ENCODE measurements at regions not wholly inside any gene's neighbourhood (a gene's known extent, or its start where the extent isn't known, plus 50 kb on each side); places are given as distances from the start of the nearest gene placed in this dataset.

DNA sequence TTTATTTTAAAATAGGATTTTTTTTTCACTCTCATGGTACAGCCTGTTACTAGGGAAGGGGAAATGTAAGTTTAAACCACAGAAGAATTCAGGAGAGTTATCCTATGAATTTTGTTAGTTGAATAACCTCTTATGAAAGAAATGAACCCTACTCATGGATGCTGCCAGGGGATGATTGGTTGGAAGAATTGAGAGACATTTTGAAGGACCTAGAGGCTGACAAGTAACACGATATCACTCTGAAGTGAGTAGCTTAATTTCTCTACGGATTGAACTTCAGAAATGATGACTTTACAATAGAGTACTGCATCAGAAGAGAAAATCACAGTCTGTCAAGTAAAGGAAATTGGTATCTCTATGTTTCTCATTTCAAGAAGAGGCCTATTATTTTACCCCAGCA is 1346.2 kb downstream of the SUCLG1 start:
- TF ChIP-seq, protein P1, sequence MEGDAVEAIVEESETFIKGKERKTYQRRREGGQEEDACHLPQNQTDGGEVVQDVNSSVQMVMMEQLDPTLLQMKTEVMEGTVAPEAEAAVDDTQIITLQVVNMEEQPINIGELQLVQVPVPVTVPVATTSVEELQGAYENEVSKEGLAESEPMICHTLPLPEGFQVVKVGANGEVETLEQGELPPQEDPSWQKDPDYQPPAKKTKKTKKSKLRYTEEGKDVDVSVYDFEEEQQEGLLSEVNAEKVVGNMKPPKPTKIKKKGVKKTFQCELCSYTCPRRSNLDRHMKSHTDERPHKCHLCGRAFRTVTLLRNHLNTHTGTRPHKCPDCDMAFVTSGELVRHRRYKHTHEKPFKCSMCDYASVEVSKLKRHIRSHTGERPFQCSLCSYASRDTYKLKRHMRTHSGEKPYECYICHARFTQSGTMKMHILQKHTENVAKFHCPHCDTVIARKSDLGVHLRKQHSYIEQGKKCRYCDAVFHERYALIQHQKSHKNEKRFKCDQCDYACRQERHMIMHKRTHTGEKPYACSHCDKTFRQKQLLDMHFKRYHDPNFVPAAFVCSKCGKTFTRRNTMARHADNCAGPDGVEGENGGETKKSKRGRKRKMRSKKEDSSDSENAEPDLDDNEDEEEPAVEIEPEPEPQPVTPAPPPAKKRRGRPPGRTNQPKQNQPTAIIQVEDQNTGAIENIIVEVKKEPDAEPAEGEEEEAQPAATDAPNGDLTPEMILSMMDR (IDR thresholded peaks at IDR 0.05), result no peak
- no peak for TF ChIP-seq REST (IDR thresholded peaks at IDR 0.05; ENCODE audit: insufficient read depth in 1 of 2, low read depth in 2 of 2, low read length in 1 of 2)
- TF ChIP-seq POLR2AphosphoS5 (IDR thresholded peaks at IDR 0.05; ENCODE audit: low read depth, low read length), result no peak
- no peak for TF ChIP-seq SIN3A (IDR thresholded peaks at IDR 0.05; ENCODE audit: borderline replicate concordance, insufficient read depth, low read depth, low read length)
- no peak for TF ChIP-seq TCF7L2 (IDR thresholded peaks at IDR 0.05; ENCODE audit: low read depth, low read length)

All from Panc1 (cell line).